AML-193 (cell line): ENCODE measurements at regions not wholly inside any gene's neighbourhood (a gene's known extent, or its start where the extent isn't known, plus 50 kb on each side); places are given as distances from the start of the nearest gene placed in this dataset.

ENCODE experiments used
- DNase-seq, 2 experiments: peaks; one replicate each; lab custom pipeline; 2025; lab: John Stamatoyannopoulos, UW

GRCh38 chr7:25844102-25844870, 307.7 kb upstream of the NFE2L3 start:
- DNase-seq = no peak

GRCh38 chr7:25845464-25845863, 306.5 kb upstream of the NFE2L3 start:
- DNase-seq = no peak

- DNase-seq = no peak
Measured at GRCh38 chr7:25846722-25847121, 305.3 kb upstream of the NFE2L3 start.

- DNase-seq = no peak
Measured at GRCh38 chr7:25847336-25848070, 304.5 kb upstream of the NFE2L3 start.

- no peak for DNase-seq
Measured at GRCh38 chr7:25849500-25850184, 302.4 kb upstream of the NFE2L3 start.

GRCh38 chr7:25850216-25850615, 301.8 kb upstream of the NFE2L3 start:
- no peak for DNase-seq

GRCh38 chr7:25850735-25851134, 301.3 kb upstream of the NFE2L3 start:
- no peak for DNase-seq

GRCh38 chr7:25851332-25852210, 300.4 kb upstream of the NFE2L3 start:
- peak; percentile 27 to 30 for DNase-seq

- no peak for DNase-seq
Measured at GRCh38 chr7:25852211-25852938, 299.6 kb upstream of the NFE2L3 start.

GRCh38 chr7:25852939-25853271, 299.1 kb upstream of the NFE2L3 start:
- DNase-seq = no peak

- no peak for DNase-seq
Measured at GRCh38 chr7:25853314-25853713, 298.7 kb upstream of the NFE2L3 start.

- no peak for DNase-seq
Measured at GRCh38 chr7:25854059-25854458, 297.9 kb upstream of the NFE2L3 start.

- DNase-seq = peak in 1 of 2 experiments; percentile 15
Measured at GRCh38 chr7:25854608-25855497, 297.1 kb upstream of the NFE2L3 start.

- no peak for DNase-seq
Measured at GRCh38 chr7:25855854-25856782, 295.9 kb upstream of the NFE2L3 start.

- no peak for DNase-seq
Measured at GRCh38 chr7:25857376-25858067, 294.5 kb upstream of the NFE2L3 start.

- DNase-seq = no peak
Measured at GRCh38 chr7:25858200-25858524, 293.8 kb upstream of the NFE2L3 start.

- DNase-seq = no peak
Measured at GRCh38 chr7:25858525-25859411, 293.2 kb upstream of the NFE2L3 start.
